GM19324 (cell line): ENCODE measurements at regions not wholly inside any gene's neighbourhood (a gene's known extent, or its start where the extent isn't known, plus 50 kb on each side); places are given as distances from the start of the nearest gene placed in this dataset.
"Not testable (repeated sequence)": the region's sequence is repeated elsewhere in the genome, so short reads cannot be mapped to it uniquely, and the experiment has no call there.

ENCODE experiments used
- ATAC-seq: cut with Tn5 transposase; IDR thresholded peaks from one replicate; pipeline ENCODE4 v1.9.1; 2021; ENCODE audit warnings: mild to moderate bottlenecking, moderate library complexity; ENCODE audit not compliant: unreplicated experiment, low FRiP score

DNA sequence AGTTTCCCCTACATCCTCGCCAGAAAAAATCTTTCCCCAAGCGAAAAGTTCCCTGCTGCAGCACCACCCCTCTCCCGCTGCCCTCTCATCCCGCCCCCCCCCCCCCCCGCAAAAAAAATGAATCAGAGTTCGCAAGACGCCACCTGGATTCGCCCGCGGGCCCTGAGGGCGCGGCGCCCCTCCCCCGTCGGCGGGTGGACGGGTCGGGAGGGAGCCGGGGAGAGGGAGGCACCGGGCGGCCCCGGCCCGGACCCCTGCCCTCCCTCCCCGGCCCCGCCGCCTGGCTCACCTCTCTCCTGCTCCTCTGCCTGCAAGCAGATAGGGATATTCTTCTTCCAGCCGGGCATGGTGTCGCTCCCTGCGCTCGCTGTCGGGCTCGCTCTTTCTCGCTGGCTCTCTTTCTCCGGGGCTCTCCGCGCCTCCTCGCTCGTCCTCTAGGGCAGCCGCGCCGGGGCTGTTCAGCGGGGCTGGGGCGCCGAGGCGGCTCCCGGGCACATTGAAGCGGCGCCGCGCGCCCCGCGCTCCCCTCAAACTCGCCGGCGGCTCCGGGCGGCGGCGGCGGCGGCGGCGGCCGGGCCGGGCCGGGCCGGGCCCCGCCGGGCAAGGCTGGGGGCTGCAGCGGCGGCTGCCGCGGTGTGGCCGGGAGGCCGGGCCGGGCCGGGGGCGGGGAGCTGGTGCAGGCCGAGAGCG, 200.3 kb upstream of the CAND1 start:
- peak; percentile 56 for ATAC-seq

DNA sequence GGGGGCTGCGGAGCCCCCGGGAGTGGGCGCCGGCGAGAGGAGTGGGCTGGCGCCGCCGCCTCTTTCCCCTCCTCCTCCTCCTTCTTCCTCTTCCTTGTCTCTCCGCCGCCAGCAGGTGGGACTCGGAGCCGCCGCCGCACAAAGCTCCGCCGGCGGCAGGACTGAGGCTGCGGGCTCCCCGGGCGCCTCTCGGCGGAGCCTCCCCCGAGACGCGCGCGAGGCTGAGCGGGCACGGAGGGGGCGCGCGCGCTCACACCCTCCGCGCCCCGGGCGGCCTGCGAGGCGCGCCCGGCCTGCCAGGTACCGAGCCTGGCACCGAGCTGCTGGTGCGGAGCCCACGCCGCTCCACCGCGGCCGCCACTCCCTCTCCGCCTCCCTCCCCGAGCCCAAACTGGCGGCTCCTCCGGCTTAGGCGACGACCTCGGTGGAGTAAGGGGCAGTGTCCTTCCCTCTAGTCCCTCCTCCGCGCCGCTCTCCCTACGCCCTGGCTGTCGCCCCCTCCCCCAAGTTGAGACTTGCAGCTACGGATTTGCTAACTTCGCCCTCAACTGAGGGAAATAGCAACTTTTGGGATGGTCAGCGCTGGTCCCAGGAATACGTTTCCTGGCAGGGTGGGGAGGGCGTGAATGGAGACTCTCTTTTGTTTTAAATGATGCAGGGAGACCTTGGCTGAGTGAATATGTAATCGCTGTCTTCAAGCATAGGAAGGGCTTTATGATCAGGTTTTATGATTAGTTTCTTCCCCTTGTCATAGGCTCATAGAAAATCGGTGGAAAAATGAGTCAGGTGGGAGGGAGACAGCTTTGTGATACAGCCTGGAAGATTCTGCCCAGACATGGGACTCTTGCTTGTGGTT, 199.5 kb upstream of the CAND1 start:
- ATAC-seq, result peak; percentile 73

DNA sequence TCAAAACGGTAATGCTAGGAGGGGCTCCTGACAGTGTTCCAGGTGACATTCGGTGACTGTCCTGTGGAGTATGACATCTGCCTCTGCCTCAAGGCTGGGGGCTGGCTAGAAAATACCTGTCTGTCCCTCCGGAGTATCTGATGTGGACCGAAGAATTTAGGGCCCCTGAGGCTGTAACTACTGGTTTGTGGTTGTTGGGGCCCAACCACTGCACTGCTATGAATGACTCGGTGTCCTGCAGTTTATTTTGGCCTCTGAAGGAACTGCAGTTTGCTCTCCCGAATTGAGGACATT, 198.9 kb upstream of the CAND1 start:
- no peak for ATAC-seq

DNA sequence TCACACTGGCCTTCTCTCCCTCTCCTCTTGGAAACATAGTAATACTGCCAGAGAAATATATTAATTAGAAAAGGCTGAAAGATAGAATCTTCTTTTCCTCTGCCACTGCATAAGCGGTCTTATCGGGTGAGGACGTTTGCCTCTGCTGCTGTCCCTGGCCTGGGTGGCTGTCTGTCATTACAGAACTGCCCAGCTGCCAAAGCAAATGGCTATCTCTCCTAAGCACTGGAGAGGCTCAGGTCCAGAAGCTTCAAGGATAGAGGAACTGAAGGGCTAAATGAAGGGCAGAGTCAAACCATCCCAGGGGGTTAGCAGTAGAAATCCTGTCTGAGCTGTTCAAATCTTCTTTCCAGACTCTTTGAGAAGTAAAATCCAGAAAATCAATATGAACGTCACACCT, 198.6 kb upstream of the CAND1 start:
- ATAC-seq, result no peak

DNA sequence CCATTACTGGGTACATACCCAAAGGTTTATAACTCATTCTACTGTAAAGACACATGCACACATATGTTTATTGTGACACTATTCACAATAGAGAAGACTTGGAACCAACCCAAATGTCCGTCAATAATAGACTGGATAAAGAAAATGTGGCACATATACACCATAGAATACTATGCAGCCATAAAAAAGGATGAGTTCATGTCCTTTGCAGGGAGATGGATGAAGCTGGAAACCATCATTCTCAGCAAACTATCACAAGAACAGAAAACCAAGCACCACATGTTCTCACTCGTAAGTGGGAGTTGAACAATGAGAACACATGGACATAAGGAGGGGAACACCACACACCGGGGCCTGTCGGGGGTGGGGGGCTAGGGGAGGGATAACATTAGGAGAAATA, 196.9 kb upstream of the CAND1 start:
- ATAC-seq, result not testable (repeated sequence)

DNA sequence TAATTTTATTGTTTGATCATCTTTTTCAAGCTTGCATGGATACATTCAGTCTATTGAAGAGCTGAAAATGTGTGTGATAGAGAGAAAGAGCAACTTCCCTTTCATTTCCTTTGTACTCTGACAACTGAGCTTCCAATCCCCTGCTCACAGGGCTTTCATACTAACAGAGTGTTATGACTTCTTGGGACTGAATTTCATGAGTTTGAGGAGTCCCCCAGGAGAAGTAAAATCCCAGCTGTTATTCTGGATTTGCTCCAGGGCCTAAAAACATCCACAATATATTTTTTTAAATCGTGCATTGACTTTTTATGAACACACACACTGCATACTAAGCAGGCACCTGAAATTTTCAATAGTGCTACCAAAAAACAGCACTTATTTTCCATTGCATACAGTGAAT, 195.8 kb upstream of the CAND1 start:
- ATAC-seq, result no peak

DNA sequence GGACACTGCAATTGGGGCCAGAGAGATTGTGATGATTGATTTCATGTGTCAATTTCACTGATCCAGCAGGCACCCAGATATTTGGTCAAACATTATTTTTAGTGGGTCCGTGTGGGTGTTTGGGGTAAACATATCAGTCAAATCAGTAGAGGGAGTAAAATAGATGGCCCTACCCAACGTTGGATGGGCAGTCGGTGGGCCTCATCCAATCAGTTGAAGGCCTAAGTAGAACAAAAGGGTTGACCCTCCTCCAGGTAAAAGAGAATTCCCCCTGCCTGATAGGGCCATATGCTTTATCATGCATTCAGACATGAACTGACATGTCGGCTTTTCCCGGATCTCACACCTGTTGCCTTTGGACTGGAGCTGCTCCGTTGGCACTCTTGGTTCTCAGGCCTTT, 195.1 kb upstream of the CAND1 start:
- no peak for ATAC-seq

DNA sequence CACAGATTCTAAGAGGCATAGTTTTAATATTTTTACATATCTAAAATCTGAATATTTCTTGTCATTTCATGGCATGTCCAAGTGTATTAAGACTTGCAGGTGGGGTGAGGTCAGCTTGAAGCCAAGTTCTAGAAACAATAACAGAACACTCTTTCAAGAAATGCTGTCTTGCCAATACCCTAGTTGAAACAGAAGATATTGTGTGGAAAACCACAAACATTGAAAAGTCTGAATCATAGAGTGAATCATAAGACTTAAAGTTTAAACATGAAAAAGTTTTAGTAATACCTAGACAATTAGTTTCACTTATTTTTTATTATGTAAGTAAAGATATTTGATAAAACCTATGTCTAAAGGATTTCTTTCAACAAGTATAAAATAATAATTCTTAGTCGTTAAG, 191.5 kb upstream of the CAND1 start:
- no peak for ATAC-seq

DNA sequence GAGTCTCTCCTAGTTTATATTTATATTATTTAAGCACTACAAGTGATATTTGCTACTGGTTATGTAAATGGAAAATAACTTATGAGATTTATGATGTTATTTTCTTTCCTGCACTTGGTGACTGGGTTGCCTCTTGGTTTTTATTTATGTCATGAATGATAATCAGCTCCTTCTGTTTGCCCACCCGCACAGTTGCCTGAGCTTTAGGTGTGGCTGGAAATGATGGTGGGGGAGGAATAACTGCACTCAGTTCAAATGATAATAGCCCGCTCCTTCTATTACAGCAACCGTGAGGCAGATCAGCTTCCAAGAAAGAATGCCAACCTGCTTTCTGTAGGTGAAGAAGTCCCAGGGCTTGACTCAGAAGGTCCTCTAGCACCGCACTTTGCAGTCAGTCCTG, 190.2 kb upstream of the CAND1 start:
- ATAC-seq, result no peak

DNA sequence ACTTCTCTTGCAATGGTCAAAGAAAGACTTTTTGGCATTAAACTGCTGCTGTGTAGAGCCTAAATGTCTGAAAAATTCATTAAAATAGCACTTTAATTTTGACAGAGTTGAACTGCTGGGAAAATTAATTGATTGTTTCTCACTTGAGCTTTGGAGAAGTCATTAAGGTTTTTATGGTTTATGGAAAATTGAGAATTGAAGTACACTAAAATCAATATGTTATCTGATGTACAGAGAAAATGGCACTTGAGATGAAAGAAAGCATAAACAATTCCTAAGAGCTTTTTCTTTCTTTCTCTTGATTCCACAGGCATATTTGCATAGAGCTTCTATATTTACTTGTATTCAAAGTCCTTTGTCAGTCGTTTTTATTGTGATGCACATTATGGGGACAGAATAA, 188.5 kb upstream of the CAND1 start:
- ATAC-seq, result no peak

DNA sequence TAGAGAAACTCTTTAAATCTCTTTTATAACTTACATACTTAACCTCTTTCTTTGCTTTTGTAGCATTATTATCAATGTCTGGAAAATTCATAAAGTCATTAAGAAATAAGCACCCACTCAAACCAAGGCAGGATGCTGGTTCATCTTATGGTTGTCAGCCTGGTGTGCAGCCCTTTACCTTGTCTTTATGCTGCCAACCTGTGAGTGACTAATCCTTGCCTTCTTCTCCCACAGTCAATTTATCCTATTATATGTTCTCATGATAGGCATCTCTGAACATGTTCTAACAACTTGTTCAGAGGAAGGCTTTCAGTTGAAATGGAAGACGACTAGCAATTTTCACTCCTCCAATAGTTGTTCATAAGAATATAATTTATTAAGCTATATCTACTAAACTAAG, 186.9 kb upstream of the CAND1 start:
- no peak for ATAC-seq

DNA sequence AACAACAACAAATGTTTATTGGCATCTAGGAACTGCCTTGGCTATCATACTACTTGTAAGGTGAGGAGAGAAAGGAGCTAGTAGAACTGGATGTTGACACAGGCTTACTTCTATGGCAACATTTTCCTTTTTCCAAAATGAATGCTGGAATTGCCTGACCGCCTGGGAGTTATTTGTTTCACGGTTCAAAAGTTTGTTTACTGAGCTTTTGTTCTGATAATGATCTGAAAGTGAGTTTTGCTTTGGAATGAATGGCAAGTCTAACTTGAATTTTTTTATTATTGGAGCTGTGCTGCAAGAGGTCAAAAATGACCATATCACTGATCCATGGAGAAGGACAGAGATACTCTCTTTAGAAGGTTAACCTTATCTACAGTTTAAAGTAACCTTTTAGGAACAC, 183.5 kb upstream of the CAND1 start:
- no peak for ATAC-seq

DNA sequence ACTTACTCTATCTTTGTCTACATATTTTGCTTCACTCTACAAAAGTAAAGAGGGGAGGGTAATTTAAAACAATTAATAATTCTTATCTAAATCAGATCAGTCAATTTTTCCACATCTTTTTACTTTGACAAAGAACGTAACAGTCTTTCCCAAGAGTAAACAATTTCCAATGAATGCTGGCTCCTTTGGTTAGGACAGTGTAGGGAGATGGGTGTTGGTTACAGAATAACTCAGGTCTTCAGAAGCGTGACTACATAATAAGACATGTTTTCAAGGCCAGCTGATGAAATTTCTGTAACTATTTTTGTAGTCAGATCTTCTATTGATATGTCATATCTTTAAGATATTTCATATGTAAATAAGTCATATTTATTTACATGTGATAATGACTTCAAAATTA, 183.0 kb upstream of the CAND1 start:
- no peak for ATAC-seq

DNA sequence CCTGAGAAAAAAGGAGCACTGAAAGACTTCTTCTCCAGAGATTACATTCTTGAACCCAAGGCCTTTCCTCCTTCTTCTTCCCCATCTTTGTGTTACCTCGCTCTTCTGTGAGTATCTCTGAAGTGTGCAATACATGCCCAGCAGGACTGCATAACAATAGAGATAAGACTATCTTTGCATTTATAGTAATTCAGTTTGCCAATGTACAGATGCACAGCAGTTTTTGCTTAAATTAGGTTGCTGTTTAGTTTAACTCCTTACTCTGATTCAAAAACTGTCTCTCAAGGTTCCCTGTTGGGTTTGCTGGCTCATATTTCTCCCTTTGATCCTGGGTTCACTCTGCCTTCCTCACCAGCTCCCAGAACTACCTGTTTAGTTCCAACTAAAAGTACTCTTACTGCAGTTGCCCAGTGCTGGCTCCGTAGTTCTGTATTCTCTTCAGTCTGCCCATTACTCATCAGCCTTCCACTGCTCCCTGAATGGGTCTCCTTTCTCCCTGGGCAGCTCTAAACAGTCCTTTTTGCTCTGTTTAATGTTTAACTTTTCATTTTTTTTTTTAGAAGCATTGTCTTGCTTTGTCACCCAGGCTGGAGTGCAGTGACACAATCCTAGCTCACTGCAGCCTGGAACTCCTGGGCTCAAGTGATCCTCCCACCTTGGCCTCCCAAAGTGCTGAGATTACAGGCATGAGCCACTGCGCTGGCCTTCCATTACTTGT, 180.6 kb upstream of the CAND1 start:
- no peak for ATAC-seq

DNA sequence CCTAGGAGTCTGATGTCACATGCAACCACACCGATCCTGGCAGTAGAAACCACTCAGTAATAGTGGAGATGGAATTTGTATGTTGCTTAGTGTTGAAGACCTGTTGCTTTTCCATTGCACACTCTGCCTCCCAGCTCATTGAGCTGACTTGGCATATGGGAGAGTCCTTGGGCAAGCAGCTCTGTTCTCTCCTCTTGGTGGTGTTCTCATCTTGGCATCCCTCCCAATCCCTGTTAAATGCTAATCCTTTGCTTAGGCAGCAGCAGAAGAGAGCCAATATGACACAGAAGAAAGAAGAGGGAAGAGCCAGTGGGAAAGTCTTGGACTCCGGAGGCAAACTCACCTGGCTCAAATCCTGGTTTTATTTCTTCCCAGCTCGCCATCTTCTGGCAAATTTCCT, 178.0 kb upstream of the CAND1 start:
- no peak for ATAC-seq

DNA sequence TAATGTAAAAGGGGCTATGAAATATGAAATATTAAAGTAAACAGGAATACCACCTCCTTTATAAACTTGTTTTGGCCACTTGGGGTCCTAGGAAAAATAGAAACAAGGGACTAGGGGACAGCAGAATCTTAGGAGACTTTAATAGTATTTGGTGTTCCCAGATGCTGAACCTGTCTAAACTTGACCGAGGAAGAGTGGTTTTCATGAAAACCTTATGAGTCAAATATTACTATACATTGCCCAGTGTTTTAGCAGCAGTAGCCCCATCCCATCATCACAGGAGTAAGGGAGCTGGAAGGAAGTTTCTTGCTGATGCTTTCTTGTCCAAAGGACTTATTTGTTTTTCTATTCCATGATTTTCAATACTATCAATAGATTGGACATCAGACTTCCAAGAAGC, 177.5 kb upstream of the CAND1 start:
- no peak for ATAC-seq

DNA sequence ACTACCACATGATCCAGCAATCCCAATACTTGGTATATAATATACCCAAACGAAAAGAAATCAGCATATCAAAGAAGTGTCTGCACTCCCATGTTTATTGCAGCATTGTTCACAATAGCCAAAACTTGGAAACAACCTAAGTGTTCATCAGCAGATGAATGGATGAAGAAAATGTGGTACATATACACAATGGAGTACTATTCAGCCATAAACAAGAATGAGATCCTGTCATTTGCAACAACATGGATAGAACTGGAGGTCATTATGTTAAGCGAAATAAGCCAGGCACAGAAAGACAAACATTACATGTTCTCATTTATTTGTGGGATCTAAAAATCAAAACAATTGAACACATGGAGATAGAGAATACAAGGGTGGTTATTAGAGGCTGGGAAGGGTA, 176.2 kb upstream of the CAND1 start:
- ATAC-seq, result not testable (repeated sequence)

DNA sequence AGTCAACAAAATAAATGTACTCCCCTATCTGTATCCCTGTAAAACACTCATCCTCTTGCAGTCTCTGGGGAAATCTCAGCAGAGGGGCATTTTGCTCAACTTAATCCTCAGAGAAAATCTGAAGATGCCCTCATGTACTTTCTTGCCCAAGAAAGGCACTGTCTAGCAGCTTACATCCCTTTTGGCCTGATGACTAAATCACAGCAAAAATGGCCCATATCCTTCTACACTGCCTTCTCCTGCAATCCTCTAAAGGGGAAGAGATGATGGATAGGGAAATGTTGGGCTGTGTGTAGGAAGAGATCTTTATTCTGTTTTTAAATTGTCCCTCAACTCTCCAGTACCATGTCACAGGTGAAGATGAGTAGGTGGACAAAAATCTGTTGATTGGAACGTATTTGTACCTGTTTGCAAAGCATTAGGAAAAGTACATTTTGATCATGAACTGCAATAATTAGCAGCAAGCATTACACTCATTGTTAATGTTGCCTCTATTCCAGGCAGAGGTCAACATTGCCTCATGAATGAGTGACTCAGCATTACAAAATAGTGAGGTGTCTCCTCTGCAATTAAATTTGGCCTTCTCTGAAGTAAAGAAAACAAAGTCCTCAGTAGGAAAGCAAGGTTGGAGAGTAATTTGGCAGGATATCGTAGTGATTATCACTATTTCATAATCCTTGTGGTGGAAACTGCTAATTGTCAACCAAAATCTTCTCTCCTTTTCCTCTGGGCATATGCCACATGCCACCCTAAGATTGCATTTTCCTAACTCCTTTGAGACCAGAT, 172.4 kb upstream of the CAND1 start:
- no peak for ATAC-seq

DNA sequence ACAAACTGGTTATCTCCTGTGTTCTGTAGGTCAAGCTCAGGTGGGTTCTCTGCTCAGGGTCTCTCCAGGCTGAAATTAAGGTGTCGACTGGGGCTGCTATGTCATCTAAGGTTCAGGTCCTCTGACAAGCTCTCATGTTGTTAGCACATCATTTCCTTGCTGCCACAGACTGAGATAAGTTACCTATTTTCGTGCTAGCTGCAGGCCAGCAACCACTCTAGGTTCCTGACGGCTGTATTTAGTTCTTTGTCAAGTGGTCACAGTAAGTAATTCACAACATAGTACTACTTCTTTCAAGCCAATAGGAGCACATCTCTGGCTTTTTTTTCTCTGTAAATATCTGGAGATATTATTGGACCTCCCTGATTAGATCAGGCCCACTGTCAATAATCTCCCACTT, 169.3 kb upstream of the CAND1 start:
- no peak for ATAC-seq

DNA sequence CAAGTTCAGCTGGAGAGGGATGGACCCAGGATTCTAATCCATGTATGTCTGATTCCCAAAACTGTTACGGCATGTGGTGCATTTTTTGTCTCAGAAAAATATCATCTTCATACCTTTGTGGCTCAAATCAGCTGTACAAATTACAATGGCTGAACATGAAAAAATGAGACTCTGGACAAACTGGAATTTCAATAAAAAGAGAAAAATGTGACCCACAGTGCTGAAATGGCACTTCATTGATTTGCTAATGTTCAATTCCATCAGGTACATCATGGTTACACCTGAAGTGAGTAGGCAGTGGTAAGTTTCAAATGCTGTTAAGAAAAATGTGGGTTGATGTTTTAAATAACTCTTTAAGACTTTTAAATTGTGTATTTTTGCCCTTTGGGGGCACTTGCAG, 165.6 kb upstream of the CAND1 start:
- no peak for ATAC-seq

DNA sequence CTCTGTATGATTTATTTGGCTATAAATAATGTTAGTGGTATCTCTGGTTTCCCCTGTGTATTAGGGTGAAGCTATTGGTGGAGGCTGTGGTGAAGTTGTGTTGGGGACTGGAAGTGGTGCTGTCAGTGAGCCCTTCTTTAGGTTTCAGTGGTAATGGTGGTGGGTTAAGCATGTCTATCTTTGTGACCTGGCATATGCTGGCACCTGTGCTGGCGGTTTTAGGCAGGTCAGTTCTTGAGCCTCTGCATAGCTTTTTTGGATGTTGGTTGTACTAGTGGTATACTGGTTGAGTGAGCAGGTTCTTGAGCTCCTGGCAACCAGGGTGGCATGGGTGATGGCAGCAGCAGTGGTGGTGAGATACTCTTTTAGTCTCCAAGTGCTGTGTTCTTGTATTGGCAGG, 161.9 kb upstream of the CAND1 start:
- ATAC-seq, result no peak
